ENCODE measurements at regions not wholly inside any gene's neighbourhood (a gene's known extent, or its start where the extent isn't known, plus 50 kb on each side); places are given as distances from the start of the nearest gene placed in this dataset.

DNA sequence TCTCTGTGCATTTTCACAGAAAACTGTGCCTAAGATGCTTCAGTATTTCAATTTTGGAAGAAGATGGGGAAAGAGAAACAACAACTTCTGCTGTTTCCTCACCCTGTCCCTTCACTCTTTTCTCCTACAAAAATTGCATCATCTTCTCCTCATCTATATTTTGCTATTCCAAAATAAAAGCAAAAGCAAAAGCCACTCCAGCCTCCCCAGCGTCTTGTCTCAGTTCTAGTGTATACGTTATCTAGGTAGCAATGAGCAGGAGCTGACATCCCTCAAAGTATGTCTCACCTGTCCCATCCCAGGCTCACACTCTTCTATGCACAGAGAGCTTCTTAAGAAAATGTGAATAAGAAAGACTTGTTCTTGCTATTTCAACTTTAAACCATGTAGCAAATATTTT, 163.8 kb upstream of the TAB2 start:
- peak overlapping the region; percentile 76 to 85 for H3K27ac Mint-ChIP-seq
- no peaks in the 10 kb centered on the region for H3K27me3 Mint-ChIP-seq
- ATAC-seq = no peak
- H3K9me3 Mint-ChIP-seq = peaks cover 9% of the 10 kb centered on the region
- DNase-seq (ENCODE audit: low spot score) = no peak
- H3K4me1 Mint-ChIP-seq (ENCODE audit: low read depth in 2 of 2) = peaks cover 55 to 62% of the 10 kb centered on the region in 2 donors
- peaks cover 21% of the 10 kb centered on the region for H3K36me3 Mint-ChIP-seq
- peak overlapping the region; percentile 55 for H3K4me3 Mint-ChIP-seq

DNA sequence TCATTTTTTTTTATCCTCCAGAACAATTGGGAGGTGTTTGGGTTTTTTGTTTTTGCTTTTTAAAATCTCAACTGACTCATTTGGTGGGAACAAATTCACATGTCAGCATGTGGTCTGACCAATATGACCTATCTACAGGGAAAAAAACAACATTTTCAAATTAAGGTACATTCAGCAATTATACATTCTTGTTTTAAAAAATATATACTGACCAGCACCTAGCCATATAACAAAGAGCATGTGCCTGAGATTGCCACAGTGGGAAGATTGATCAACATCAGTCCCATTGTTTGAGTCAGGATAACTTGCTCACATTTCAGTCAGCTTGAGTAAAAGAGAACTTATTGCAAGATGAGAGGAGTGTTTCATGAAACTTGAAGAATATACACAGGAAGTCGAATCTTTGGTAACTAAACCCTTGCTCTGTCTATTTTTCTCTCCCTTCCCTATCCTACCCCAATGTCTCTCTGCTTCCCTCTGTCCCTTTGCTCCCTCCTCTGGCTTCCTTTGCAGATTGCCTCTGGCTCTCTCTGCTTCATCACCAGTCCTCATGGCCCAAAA, 163.2 kb upstream of the TAB2 start:
- Mint-ChIP-seq H3K4me3 (peak overlapping the region; percentile 55), H3K27me3 (no peaks in the 10 kb centered on the region), H3K27ac (peak overlapping the region; percentile 76 to 85), H3K4me1 (ENCODE audit: low read depth in 2 of 2) (peaks cover 52 to 55% of the 10 kb centered on the region in 2 donors), H3K9me3 (peaks cover 4% of the 10 kb centered on the region), H3K36me3 (peaks cover 14% of the 10 kb centered on the region)
- ATAC-seq (peak; percentile 51 to 60), DNase-seq (ENCODE audit: low spot score) (no peak)

DNA sequence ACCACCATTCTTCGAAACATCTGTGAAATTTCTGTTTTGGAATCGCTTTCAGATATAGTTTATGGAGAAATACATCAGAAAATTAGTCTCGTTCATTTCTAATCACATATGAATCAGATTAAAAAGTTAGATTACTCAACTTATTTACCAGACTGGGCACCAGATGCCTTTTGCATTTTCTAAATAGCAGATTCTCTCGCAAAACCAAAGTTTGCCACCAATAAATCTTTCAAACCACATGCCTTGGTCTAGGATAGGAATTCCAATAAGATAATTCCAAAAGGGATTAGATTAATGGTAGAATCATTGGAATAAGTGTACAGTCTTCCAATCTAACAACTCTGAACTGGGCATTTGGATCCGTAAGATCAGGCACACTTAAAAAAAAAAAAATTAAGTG, 160.4 kb upstream of the TAB2 start:
- Mint-ChIP-seq H3K27ac (no peak overlapping the region), H3K9me3 (no peaks in the 10 kb centered on the region), H3K4me3 (no peak overlapping the region), H3K36me3 (peaks cover 6% of the 10 kb centered on the region), H3K4me1 (ENCODE audit: low read depth in 2 of 2) (peaks cover 28 to 33% of the 10 kb centered on the region in 2 donors), H3K27me3 (no peaks in the 10 kb centered on the region)
- DNase-seq (ENCODE audit: low spot score) (no peak), ATAC-seq (no peak)

DNA sequence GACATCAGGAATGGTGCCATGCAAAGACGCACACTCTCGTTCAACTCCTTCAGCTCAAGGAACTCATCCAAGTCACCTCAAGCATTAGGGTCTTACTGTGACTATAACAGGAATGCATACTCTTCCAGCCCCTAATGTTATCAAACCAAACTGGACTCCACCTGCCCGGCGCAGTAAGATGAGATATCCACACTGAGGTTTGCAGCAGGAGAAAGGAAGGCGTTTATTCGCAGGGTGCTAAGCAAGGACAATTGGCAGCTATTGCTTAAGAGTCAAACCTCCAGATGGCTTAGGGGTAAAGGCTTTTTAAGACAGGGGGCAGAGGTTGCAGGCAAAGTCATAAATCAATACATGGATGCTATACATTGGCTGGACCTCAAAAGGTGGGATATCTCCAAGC, 159.4 kb upstream of the TAB2 start:
- H3K36me3 Mint-ChIP-seq = peaks cover 6% of the 10 kb centered on the region

DNA sequence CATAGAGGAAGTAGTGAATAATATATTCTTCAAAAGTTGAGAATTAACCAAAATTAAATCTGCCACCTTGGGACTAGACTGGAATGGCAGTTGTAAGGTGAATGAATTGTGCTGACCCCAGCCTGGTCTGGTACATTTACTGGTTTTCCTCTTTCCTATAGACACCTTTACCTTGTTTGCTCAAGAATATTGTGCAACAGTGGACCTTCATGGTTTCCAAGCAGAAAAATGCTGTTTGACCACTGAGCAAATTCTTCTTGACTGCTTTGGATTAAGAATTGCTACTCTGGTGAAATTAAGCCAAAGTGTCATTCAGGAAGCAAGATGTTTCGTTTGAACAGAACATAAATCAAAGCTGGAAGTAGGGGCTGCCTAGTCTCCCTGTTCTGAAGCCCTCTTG, 156.6 kb upstream of the TAB2 start:
- H3K36me3 Mint-ChIP-seq = no peaks in the 10 kb centered on the region
- no peak overlapping the region for H3K27ac Mint-ChIP-seq
- H3K9me3 Mint-ChIP-seq = no peaks in the 10 kb centered on the region
- no peak for ATAC-seq
- DNase-seq (ENCODE audit: low spot score) = no peak
- no peak overlapping the region for H3K4me3 Mint-ChIP-seq
- H3K4me1 Mint-ChIP-seq (ENCODE audit: low read depth in 2 of 2) = peaks cover 0 to 4% of the 10 kb centered on the region in 2 donors
- no peaks in the 10 kb centered on the region for H3K27me3 Mint-ChIP-seq

More for the DNA sequence above, 159.4 kb upstream of the TAB2 start:
- Mint-ChIP-seq H3K9me3 (no peaks in the 10 kb centered on the region), H3K4me3 (no peak overlapping the region), H3K27ac (no peak overlapping the region), H3K27me3 (no peaks in the 10 kb centered on the region), H3K4me1 (ENCODE audit: low read depth in 2 of 2) (peaks cover 22 to 25% of the 10 kb centered on the region in 2 donors)
- no peak for DNase-seq (ENCODE audit: low spot score)
- no peak for ATAC-seq

DNA sequence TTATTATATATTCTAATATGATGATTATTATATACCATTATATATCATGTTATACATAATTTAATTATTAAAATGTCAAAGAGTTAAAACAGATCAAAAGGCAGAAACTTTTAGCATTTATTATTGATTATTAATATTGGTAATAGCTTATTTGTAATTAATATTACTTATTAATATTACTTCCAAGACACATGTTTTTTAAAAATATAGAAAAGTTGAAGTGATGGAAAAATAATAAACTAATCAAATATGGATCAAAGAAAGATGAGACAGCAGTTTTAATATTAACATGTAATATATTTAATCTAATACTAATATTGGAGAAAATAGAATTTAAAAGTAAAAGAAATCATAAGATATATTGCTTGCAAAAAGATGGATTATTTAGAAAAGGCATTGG, 154.6 kb upstream of the TAB2 start:
- H3K36me3 Mint-ChIP-seq = no peaks in the 10 kb centered on the region
- H3K27me3 Mint-ChIP-seq = no peaks in the 10 kb centered on the region
- ATAC-seq (no peak), DNase-seq (ENCODE audit: low spot score) (no peak)
- no peak overlapping the region for H3K4me3 Mint-ChIP-seq
- no peak overlapping the region for H3K27ac Mint-ChIP-seq
- H3K4me1 Mint-ChIP-seq (ENCODE audit: low read depth in 2 of 2) = peaks cover 0 to 4% of the 10 kb centered on the region in 2 donors
- no peaks in the 10 kb centered on the region for H3K9me3 Mint-ChIP-seq

DNA sequence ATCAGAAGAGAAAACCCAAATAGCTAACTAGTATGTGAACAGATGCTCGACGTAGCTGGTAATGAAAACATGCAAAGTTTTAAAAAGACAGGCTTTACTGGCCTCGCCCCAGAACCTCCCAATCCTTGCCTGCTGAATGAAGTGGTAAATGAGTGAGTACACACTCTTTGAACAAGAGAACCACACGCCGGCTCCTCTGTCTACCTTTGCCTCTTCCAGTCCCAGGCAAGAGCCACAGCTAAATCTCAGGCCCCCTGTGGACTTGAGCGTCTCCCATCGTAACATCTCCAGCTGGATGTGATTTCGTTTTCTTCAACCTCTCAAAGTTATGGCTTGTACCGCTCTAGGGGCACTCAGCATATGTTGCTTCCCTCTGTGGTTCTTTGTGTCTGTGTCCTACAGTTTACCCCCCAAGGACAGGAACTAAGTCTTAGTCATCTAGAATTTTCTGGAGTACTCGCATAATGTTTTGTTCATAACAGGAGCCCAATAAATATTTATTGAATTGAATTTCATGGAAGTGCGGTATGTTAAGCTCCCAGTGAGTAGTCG, 153.2 kb upstream of the TAB2 start:
- no peaks in the 10 kb centered on the region for H3K27me3 Mint-ChIP-seq
- DNase-seq (ENCODE audit: low spot score) = no peak
- peaks cover 9 to 10% of the 10 kb centered on the region in 2 donors for H3K4me1 Mint-ChIP-seq (ENCODE audit: low read depth in 2 of 2)
- ATAC-seq = no peak
- H3K27ac Mint-ChIP-seq = peak overlapping the region in 1 of 2 donors; percentile 10
- peaks cover 3% of the 10 kb centered on the region for H3K9me3 Mint-ChIP-seq
- no peak overlapping the region for H3K4me3 Mint-ChIP-seq
- H3K36me3 Mint-ChIP-seq = no peaks in the 10 kb centered on the region

DNA sequence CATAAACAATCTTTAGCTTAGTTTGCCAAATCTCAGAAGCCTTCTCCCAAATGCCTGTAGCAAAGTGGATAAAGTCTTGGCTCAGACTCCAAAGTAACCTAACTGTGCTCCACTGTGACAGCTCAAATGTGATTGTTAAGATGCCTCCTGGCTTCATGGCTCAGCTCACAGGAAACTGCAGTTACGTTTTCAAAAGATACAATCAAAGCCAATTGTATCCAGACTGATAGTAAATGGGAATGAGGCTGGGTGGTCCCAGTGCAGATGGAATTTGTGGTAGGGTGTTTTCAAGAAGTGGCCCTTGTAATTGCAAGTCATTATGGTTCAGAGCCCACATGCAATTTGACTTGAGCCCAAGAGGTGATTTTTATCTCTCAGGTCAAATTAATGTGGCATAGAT, 151.2 kb upstream of the TAB2 start:
- Mint-ChIP-seq H3K36me3 (no peaks in the 10 kb centered on the region), H3K4me1 (ENCODE audit: low read depth in 2 of 2) (peaks cover 22 to 28% of the 10 kb centered on the region in 2 donors), H3K4me3 (no peak overlapping the region), H3K27ac (no peak overlapping the region), H3K27me3 (peaks cover 0 to 3% of the 10 kb centered on the region in 2 donors), H3K9me3 (peaks cover 3% of the 10 kb centered on the region)
- no peak for DNase-seq (ENCODE audit: low spot score)
- no peak for ATAC-seq

DNA sequence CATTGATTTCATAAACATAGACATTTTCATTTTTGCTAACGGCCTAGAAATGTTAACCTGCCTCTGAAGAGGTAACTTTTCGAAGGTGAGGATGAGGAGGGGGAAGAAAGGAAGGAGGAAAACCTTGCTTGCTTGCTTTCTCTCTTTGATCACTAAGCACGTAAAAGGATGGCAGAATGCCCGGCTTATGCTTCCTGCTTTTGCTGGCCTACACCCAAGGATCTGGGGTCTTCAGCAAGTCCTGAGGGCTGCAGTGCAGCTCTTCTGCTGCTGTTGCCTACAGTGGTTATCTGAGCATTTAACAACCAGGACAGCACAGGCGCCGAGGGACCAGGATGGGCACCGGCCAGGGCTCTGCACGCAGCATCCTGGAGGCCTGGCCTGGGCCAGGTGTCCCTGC, 150.8 kb upstream of the TAB2 start:
- peaks cover 22 to 30% of the 10 kb centered on the region in 2 donors for H3K4me1 Mint-ChIP-seq (ENCODE audit: low read depth in 2 of 2)
- no peak overlapping the region for H3K27ac Mint-ChIP-seq
- ATAC-seq = no peak
- peaks cover 3% of the 10 kb centered on the region for H3K9me3 Mint-ChIP-seq
- no peak overlapping the region for H3K4me3 Mint-ChIP-seq
- H3K27me3 Mint-ChIP-seq = peaks cover 0 to 3% of the 10 kb centered on the region in 2 donors
- no peaks in the 10 kb centered on the region for H3K36me3 Mint-ChIP-seq
- no peak for DNase-seq (ENCODE audit: low spot score)

DNA sequence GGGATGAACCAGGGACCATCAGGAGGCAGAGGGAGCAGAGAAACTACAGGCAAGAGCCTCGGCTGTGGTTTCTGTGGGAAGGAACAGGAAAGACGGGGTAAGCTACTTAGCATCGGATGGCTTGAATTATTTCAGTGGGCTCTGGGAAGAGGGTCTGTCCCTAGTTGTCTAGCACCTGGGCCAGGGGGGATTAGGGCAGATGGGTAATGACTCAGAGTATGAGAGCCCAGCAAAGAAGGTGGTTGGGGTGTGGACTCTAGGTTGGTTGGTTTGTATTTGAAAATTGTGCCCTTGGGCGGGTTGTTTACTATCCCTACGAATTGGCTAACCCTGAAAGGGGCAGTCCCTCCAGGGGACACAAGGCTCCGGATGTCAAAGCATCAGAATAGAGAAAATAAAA, 148.5 kb upstream of the TAB2 start:
- Mint-ChIP-seq H3K27me3 (peaks cover 0 to 3% of the 10 kb centered on the region in 2 donors), H3K9me3 (peaks cover 3% of the 10 kb centered on the region), H3K36me3 (no peaks in the 10 kb centered on the region), H3K27ac (peak overlapping the region; percentile 72 to 79), H3K4me3 (peak overlapping the region; percentile 67), H3K4me1 (ENCODE audit: low read depth in 2 of 2) (peaks cover 22 to 39% of the 10 kb centered on the region in 2 donors)
- ATAC-seq = peak; percentile 64 to 72
- no peak for DNase-seq (ENCODE audit: low spot score)

DNA sequence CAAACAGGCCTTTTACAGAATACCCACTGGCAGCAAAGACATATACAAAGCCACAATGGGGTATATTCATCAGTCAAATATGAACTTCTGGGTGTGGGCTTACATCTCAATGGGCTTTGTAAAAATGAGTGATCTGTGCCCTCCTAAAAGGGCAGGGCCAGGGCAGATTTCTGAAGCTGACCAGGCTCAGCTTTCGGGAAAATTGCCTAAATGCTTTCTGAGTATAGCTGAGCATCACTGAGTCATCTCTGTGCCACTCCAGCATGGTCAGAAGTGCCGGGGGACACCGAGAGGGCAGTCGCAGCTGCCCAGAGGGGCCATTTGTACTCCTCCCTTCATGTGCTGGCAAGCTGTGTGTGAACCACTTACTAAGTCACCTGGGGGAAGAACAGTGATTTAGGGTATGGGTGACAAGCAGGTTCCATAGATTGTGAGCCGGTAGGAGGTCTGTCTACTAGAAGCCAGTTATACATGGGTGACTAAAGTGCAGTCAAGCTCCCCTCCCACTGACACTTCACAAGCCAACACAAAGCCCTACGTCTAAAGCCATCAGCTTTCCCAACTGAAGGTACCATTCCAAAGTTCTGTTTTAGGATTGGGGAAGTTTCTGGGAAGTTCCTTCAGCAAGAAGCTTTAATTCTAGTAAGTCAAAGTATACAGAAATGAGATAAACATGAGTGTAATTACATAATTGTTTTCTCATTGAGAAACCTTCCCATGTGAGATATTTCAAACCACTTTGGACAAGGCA, 147.6 kb upstream of the TAB2 start:
- Mint-ChIP-seq H3K9me3 (peaks cover 3% of the 10 kb centered on the region), H3K36me3 (no peaks in the 10 kb centered on the region), H3K27ac (peak overlapping the region; percentile 72 to 79), H3K4me3 (peak overlapping the region; percentile 67), H3K4me1 (ENCODE audit: low read depth in 2 of 2) (peaks cover 22 to 39% of the 10 kb centered on the region in 2 donors), H3K27me3 (peaks cover 0 to 3% of the 10 kb centered on the region in 2 donors)
- DNase-seq (ENCODE audit: low spot score) (no peak), ATAC-seq (peak in 1 of 2 donors; percentile 42)

DNA sequence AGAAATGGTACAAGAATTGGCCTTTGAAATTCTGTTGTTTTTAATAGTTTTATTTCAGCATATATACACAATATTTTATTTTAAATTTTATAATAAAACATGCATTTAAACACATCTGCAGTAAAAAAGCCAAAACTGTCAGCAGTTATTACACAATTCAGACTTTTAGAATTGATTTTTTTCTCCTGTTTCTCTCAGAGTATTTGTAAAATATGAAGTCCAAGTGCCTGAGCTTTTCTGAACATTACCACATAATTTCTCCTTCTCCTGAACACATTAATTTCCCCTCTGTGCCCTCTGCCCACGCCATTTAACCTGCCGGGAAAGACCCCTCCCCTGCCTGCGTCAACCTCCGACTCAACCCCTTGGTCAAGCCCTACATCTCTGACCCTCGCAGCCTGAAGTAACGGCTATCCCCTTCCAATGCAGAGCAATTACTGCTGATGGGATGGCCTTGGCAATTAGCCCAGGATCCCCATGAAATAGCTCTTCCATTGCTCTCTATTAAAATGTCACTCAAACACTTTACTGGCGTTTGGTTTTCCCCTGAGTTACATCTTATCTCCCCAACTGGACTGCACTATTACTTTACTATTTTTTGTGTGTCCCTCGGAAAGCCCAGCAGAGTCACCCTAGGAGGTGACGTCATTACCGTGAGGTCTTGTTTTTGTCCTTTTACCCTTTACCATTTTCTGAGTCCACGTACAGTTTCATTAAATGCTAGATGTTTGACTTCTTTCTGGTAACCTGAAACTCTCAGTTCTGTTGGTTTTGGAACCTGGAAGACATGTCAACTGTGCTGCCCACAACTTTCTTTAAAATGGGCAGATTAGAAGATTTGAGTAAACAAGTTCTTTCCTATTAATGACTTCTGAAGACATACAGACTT, 146.7 kb upstream of the TAB2 start:
- H3K27ac Mint-ChIP-seq = peak overlapping the region; percentile 26 to 81
- H3K4me1 Mint-ChIP-seq (ENCODE audit: low read depth in 2 of 2) = peaks cover 22 to 39% of the 10 kb centered on the region in 2 donors
- peak overlapping the region; percentile 74 for H3K4me3 Mint-ChIP-seq
- H3K9me3 Mint-ChIP-seq = peaks cover 3% of the 10 kb centered on the region
- no peak for DNase-seq (ENCODE audit: low spot score)
- H3K36me3 Mint-ChIP-seq = no peaks in the 10 kb centered on the region
- peaks cover 0 to 3% of the 10 kb centered on the region in 2 donors for H3K27me3 Mint-ChIP-seq
- no peak for ATAC-seq

DNA sequence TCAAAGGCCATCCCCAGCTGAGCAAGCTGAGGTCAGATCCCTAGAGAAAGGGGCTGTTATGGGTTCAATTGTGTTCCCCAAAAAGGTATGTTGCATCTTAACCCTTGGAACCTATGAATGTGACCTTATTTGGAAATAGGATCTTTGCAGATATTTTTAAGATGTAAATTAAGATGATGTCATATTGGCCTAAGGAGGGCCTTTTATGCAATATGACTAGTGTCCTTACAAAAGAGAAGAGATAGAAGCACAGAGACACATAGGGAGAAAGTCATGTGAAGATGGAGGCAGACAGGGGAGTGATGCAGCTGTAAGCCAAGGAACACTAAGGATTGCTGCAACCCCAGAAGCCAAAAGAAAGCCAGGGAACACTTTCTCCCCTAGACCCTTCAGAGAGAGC, 144.3 kb upstream of the TAB2 start:
- ATAC-seq = no peak
- H3K27me3 Mint-ChIP-seq = peaks cover 0 to 3% of the 10 kb centered on the region in 2 donors
- H3K36me3 Mint-ChIP-seq = no peaks in the 10 kb centered on the region
- peaks cover 6% of the 10 kb centered on the region for H3K9me3 Mint-ChIP-seq
- H3K4me1 Mint-ChIP-seq (ENCODE audit: low read depth in 2 of 2) = peaks cover 22 to 39% of the 10 kb centered on the region in 2 donors
- H3K27ac Mint-ChIP-seq = peak overlapping the region in 1 of 2 donors; percentile 8
- DNase-seq (ENCODE audit: low spot score) = no peak
- no peak overlapping the region for H3K4me3 Mint-ChIP-seq

All from natural killer cell treated with Interleukin-12 subunit alpha and Interleukin-12 subunit beta and Interleukin-15 and Interleukin-18, amount 100 ng/mL, for 72 hours (primary cell).